Stomach smooth muscle (tissue), 2 donors: ENCODE measurements at regions not wholly inside any gene's neighbourhood (a gene's known extent, or its start where the extent isn't known, plus 50 kb on each side); places are given as distances from the start of the nearest gene placed in this dataset.
"Not testable (repeated sequence)": the region's sequence is repeated elsewhere in the genome, so short reads cannot be mapped to it uniquely, and the experiment has no call there.

ENCODE experiments used
- H3K27ac ChIP-seq: one replicate; pipeline ENCODE4 v1.7.0; 2013; ENCODE audit warnings: mild to moderate bottlenecking, low read length, inconsistent platforms
- H3K27me3 ChIP-seq, 2 donors: one replicate each; pipeline ENCODE4 v1.7.0; 2013; ENCODE audit warnings: low read length in 2 of 2; ENCODE audit not compliant: insufficient read depth in 2 of 2, control insufficient read depth in 1 of 2
- H3K36me3 ChIP-seq, 2 donors: one replicate each; pipeline ENCODE4 v1.7.0; 2013; ENCODE audit warnings: low read length in 2 of 2; ENCODE audit not compliant: control insufficient read depth in 2 of 2, insufficient read depth in 2 of 2
- H3K4me1 ChIP-seq: one replicate; pipeline ENCODE4 v1.7.0; 2013; ENCODE audit warnings: low read length; ENCODE audit not compliant: control insufficient read depth, insufficient read depth
- H3K4me3 ChIP-seq, 2 donors: one replicate each; pipeline ENCODE4 v1.7.0; 2013; ENCODE audit warnings: low read length in 2 of 2
- H3K9ac ChIP-seq, 2 donors: one replicate each; pipeline ENCODE4 v1.7.0; 2013; ENCODE audit warnings: low read length in 2 of 2, mild to moderate bottlenecking in 1 of 2
- H3K9me3 ChIP-seq, 2 donors: one replicate each; pipeline ENCODE4 v1.7.0; 2013; ENCODE audit warnings: low read length in 2 of 2; ENCODE audit not compliant: control insufficient read depth in 2 of 2
- donor health status: healthy.
- donor health status: Pancreatic carcinoma.

DNA sequence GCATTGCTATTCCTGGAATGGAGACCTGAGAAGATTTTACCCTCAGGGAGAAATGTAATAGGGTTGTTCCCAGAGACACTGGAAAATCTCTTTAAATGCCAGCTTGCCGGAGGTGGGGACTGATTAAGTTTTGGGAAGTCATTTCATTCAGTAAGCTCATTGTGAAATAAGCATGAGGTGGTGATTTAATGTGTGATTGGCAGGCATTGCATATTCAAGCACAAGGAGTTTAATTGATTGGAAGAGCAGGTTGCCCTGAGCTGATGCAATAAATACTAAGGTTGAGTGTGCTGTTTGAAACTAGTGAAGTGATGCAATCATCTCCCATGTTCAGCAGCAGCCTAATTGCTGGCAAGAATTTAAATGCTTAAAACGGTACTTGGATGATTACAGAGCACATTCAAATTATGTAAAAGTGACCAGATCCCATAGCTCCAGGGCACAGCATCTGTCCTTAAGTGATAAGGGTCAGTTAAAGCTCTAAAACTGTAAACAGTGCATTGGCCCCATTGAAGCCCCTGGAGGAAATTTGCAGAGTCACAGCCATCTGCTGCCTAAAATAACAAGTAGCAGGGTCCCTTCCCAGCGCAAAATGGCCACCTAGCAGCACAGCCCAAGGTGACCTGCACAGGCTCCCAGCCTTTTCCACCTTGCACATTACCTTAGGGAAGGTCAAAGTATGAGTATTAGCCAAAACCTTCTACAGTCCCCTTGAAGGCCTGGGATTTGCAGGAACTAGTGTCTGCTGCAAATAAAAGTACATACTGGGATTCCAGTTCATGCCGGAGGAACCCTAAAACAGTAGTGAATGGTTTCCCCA is 92.1 kb downstream of the CCDC71L start:
- no peaks in the 10 kb centered on the region for H3K27me3 ChIP-seq
- H3K36me3 ChIP-seq, result no peaks in the 10 kb centered on the region
- no peak overlapping the region for H3K27ac ChIP-seq
- no peaks in the 10 kb centered on the region for H3K9me3 ChIP-seq
- H3K9ac ChIP-seq, result no peak overlapping the region
- no peak overlapping the region for H3K4me3 ChIP-seq
- peaks cover 4% of the 10 kb centered on the region for H3K4me1 ChIP-seq

DNA sequence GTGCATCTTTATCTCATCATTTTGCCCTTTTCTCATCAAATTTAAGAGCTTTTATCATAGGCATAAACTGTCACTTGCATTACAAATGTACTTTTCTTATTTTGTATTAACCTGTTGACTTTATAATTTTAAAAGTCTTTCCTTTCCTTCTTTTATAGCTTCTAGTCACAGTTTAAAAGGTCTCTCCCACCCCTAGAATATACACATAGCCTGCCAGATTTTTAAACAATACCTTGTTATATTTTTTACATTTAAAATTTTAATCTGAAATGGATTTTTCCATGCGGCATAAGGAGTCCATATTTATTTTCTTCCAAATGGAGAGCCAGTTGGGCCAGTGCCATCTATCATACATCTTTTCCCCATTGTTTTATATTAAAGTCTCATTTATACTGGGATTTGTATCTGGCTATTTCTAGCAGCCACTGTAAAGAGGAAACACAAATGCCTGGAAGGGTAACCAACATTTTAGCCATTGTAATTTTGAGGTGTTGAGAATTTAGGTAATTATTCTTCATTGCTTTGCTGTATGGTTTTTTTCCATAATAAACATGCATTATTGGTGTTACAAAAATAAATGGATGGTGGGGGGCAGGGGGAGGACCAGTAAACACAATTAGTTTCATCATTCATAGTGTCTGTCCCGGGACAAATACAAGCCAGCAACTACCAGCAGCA is 92.8 kb downstream of the CCDC71L start:
- Histone ChIP-seq H3K27ac (no peak overlapping the region), H3K36me3 (no peaks in the 10 kb centered on the region), H3K9ac (no peak overlapping the region), H3K9me3 (no peaks in the 10 kb centered on the region), H3K4me3 (no peak overlapping the region), H3K4me1 (peaks cover 4% of the 10 kb centered on the region), H3K27me3 (no peaks in the 10 kb centered on the region)

DNA sequence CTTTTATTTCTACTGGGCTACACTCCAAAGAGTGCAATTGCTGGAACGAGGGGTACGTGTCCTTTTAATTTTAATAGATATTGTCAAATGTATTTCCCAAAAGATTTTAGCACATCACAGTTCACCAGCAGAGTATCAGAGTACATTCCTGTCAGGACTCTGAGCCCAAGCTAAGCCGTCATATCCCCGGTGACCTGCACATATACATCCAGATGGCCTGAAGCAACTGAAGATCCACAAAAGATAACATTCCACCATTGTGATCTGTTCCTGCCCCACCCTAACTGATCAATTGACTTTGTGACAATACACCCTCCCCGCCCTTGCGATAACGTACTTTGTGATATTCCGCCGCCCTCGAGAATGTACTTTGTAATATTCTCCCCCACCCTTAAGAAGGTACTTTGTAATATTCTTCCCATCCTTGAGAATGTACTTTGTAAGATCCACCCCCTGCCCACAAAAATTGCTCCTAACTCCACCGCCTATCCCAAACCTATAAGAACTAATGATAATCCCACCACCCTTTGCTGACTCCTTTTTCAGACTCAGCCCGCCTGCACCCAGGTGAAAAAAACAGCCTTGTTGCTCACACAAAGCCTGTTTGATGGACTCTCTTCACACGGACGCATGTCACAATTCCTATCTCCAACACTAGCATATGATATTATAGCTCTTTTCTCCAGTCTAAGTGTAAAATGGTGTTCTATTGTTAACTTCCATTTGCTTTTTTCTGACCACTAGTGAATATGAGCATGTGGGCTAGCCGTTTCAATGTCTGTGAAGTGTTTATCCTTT is 93.6 kb downstream of the CCDC71L start:
- H3K36me3 ChIP-seq, H3K4me1 ChIP-seq, H3K4me3 ChIP-seq, H3K27ac ChIP-seq, H3K27me3 ChIP-seq, H3K9me3 ChIP-seq, H3K9ac ChIP-seq: not testable (repeated sequence)

DNA sequence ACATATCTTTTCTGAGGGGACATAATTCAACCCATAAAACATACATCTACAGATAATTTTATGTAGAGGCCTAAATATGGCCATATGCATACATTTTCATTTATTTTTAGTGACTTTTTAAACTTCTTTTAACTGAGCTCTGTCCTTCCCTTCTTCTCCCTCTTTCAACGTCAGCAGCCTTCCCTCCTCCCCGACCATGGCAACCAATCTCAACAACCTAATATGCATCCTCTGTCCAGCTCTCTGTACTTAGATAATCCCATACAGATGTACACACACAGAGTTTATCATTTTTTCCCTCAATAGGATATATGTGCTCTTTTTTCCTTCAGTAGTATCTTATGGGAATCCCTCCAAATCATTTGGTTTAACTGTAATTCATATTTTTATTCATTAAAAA is 94.3 kb downstream of the CCDC71L start:
- Histone ChIP-seq H3K4me3 (no peak overlapping the region), H3K27me3 (no peaks in the 10 kb centered on the region), H3K9ac (no peak overlapping the region), H3K9me3 (no peaks in the 10 kb centered on the region), H3K36me3 (no peaks in the 10 kb centered on the region), H3K27ac (no peak overlapping the region), H3K4me1 (peaks cover 4% of the 10 kb centered on the region)

DNA sequence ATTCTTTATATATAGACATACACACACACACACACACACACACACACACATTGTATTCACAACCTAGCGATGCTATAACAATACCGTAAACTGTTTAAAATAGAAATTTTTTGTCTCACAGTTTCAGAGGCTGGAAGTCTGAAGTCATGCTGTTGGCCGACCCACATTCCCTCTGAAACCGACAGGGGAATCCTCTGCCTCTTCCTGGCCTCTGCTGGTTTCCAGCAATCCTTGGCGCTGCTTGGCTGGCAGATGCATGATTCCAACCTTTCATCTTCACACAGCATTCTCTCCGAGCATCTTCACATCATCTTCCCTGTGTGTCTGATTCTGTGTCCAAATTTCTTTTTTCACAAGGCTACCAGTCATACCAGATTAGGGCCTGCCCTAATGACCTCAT is 94.8 kb downstream of the CCDC71L start:
- Histone ChIP-seq H3K4me3 (no peak overlapping the region), H3K36me3 (no peaks in the 10 kb centered on the region), H3K4me1 (peaks cover 4% of the 10 kb centered on the region), H3K9me3 (no peaks in the 10 kb centered on the region), H3K27ac (no peak overlapping the region), H3K27me3 (no peaks in the 10 kb centered on the region), H3K9ac (no peak overlapping the region)

DNA sequence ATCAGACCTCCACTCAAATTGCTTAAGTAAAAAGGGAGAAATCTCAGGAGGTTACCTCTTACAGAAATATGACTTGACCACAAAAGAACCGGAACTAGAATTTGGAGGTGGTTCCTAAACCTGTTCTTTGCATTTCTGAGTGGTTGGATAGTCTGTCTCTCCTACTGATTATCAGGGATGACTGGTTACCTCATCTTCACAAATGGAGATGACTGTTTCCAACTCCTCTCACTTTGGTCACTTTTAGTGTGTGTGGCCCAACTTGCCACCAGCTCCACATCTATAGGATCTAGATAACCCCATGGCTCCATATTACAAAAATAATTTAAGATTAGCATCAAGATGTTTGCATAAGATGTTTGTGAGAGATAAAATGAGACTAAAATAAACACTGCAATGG is 95.5 kb downstream of the CCDC71L start:
- no peaks in the 10 kb centered on the region for H3K27me3 ChIP-seq
- H3K27ac ChIP-seq, result no peak overlapping the region
- no peaks in the 10 kb centered on the region for H3K9me3 ChIP-seq
- no peak overlapping the region for H3K4me3 ChIP-seq
- peaks cover 4% of the 10 kb centered on the region for H3K4me1 ChIP-seq
- no peaks in the 10 kb centered on the region for H3K36me3 ChIP-seq
- H3K9ac ChIP-seq, result no peak overlapping the region

DNA sequence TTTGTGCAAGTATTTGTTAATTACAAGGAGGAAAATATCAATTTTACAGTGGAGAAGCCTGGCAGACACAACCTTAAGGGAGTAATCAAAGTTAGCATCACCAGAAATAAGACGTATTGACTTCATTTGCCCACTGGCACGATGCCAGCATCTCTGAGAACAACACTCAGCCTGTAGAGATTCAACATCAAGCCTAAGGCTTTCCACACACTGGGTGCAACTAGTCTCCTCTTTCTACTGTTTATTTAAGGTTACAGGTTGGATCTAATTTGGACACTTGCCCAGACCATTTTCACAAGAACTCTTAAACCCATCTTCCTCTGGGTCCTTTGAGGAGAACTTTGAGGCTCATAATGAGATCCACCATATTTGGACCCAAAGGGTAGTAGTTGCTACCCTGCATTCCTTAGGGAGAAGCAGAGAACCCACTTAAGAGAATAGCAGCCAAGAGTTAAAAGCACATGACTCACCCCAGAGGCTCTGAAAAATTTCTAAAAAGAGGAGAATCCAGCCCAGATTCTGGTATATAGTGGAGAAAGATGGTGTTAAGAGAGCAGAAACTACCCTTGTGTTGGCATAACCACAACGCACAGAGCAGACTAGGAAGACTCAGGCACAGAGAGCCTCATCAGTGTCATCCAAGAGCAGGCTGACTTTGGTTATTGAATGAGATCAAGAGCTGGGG is 97.3 kb downstream of the CCDC71L start:
- Histone ChIP-seq H3K36me3 (no peaks in the 10 kb centered on the region), H3K27ac (no peak overlapping the region), H3K4me3 (no peak overlapping the region), H3K9ac (no peak overlapping the region), H3K4me1 (no peaks in the 10 kb centered on the region), H3K9me3 (no peaks in the 10 kb centered on the region), H3K27me3 (no peaks in the 10 kb centered on the region)

DNA sequence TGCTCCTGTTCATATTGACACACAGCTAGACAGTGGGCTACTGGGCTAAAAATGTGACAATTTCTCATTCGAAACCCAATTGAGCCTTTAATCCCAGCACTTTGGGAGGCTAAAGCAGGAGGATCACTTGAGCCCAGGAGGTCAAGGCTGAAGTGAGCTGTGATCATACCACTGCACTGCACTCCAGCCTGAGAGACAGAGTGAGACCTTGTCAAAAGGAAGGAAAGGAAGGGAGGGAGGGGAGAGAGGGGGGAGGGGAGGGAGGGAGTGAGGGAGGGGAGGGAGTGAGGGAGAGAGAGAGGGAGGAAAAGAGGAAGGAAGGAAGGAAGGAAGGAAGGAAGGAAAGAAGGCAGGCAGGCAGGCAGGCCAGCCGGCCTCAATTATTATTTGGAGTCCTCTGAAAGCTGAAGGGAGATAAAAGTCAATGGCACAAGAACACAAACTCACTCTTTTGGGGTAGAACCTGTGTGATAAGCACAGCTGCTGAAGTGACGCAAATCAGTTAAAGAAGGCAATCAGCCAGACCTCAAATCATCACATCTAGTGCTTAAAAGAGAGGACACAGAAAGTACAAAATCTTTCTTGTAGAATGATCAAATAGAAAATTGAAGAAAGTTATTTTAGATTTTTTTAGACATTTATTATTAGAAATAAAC is 98.1 kb downstream of the CCDC71L start:
- Histone ChIP-seq H3K9me3 (no peaks in the 10 kb centered on the region), H3K9ac (no peak overlapping the region), H3K4me3 (no peak overlapping the region)

DNA sequence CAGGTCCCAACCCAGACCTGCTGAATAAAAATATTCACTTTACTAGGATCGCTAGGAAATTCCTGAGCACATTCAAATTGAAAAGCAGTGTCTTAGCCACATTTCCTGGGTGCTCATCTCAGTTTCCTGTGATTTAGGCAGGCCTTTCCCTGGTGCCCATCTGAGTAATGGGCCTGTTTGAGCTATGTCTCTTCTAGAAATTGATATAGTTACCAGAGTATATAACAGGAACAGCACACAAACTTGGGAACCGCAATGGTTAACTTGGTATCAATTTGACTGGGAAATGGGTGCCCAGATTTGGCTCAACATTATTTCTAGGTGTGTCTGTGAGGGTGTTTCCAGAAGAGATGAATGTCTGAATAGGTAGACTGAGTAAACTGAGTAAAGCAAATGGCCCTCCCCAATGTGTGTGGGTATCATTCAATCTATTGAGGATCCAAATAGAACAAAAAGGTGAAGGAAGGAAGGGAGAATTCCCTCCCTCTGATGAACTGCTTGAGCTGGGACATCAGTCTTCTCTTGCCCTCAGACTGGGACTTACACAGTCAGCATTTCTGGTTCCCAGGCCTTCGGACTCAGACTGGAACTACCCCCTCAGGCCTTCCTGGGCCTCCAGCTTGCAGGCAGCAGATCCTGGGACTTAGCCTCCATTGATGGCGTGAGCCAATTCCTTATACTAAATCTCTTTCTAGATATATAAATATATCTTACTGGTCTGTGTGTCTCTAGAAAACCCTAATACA is 99.1 kb downstream of the CCDC71L start:
- no peaks in the 10 kb centered on the region for H3K27me3 ChIP-seq
- no peak overlapping the region for H3K9ac ChIP-seq

More for the DNA sequence above, 98.1 kb downstream of the CCDC71L start:
- Histone ChIP-seq H3K4me1 (no peaks in the 10 kb centered on the region), H3K27ac (no peak overlapping the region), H3K36me3 (no peaks in the 10 kb centered on the region), H3K27me3 (no peaks in the 10 kb centered on the region)

More for the DNA sequence above, 99.1 kb downstream of the CCDC71L start:
- Histone ChIP-seq H3K9me3 (no peaks in the 10 kb centered on the region), H3K36me3 (no peaks in the 10 kb centered on the region), H3K27ac (no peak overlapping the region), H3K4me1 (no peaks in the 10 kb centered on the region), H3K4me3 (no peak overlapping the region)
